Left cardiac atrium (tissue), 4 donors: ENCODE measurements at regions not wholly inside any gene's neighbourhood (a gene's known extent, or its start where the extent isn't known, plus 50 kb on each side); places are given as distances from the start of the nearest gene placed in this dataset.

Experiments
- ATAC-seq, 2 donors: fragments of 200-7000 bp; cut with Tn5 transposase; one replicate each; pipeline ENCODE4 v1.9.1; 2020; ENCODE audit warnings: mild to moderate bottlenecking in 2 of 2, moderate library complexity in 2 of 2
- DNase-seq: peaks from one replicate; pipeline ENCODE4 v3.0.0-alpha.2; 2020
- intact Hi-C, 2 donors: fragments of 100-400 bp; cut with DNase I; formaldehyde crosslinking; loops; one replicate each; pipeline versions ENCODE4 v1.14.1 to v1.15.1; 2022 to 2023
- donor health status: DM: no; HTN: yes; CAD: no.
- donor health status: DM: no; HTN: yes; CAD: no; lungs with severe emphysema.
- donor health status: DM: yes; HTN: yes; CAD: no.
- donor health status: Dilated cardiomyopathy.

DNA sequence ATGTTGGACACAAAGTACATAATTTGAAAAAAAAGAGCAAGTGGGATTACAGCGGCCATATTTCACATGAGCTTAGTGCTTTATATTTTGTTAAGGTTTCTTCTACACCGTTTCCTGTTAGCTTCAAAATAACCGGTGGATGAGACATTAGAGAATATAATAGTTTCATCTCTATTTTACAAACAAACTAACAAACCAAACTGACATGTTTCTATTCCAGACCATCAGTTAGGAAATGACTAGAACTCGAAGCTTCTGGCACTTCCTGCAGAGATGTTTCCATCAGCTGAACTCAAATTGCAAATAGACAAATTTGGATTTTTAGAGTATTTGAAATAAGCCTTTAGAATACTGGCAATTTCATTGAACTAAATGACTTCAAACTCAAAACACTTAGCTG is 86.5 kb downstream of the MTRR start:
- no peak for ATAC-seq

DNA sequence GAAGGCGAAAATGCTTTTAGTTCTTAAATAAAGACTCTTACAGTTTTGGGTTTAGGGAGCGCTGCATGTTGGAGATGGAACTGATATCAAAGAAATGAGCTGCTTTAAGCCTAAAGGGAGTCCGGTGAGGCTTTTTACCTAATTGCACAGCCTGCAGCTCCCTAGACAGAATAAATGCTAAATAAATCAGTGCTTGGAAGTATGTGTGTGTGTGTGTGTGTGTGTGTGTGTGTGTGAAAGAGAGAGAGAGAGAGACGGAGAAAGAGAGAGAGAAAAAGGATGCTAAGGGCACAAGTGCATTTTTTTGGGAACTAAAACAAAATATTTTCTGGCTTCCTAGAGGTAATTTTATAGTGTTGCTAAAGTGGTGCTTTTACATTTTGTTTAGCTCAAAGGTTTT is 88.4 kb downstream of the MTRR start:
- ATAC-seq (no peak), DNase-seq (no peak)
- intact Hi-C loops = no loop called here

More for the DNA sequence above, 86.5 kb downstream of the MTRR start:
- intact Hi-C loops = no loop called here
- DNase-seq = no peak

DNA sequence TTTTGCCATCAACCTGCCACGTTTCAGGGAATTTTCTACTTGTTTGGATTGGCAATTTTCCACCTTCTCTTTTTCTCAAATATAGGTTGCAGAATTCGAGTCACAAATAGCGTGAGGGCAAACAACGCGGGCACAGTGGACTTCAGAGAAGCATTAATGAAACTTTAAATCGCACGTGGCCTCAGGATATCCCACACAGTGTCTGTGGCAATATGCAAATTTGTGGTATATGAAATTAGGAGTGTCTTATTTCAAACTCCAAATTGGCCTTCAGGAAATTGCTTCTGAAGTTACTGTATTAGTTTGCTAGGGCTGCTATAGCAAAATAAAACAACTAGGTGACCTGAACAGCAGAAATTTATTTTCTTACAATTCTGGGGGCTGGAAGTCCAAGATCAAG is 91.2 kb downstream of the MTRR start:
- intact Hi-C loops = no loop called here
- DNase-seq (no peak), ATAC-seq (no peak)

DNA sequence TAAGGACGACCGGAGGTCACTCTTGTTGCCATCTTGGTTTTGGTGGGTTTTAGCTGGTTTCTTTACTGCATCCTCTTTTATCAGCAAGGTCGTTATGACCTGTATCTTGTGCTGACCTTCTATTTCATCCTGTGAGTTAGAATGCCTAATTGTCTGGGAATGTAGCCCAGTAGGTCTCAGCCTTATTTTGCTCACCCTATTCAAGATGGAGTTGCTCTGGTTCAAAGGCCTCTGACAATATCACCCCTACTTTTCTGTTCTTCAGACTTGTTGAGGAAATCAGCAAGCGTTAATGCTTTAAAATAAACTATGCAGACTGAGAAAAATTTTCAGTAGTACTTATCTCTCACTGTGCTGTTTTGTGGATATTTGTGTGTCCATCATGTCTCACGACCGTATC is 92.6 kb downstream of the MTRR start:
- intact Hi-C loops = no loop called here
- ATAC-seq (no peak), DNase-seq (no peak)

DNA sequence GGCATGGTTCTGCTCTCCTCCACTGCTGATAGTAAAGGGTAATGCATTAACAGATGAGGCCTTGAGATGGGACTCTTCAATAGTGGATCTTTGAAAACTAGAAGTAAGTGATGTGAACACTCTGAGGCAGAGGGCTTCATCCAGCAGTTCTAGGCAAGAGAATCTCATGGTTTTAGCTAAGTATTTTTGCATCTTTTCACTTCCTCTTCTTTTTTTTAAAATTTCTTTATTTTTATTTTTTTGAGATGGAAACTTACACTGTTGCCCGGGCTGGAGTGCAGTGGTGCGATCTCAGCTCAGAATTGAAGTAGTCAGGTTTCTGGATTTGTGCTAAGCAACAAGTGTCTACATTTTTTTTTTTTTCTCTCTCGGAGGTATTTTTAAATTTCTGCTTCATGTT is 101.9 kb downstream of the MTRR start:
- intact Hi-C loops = no loop called here
- ATAC-seq = no peak
- no peak for DNase-seq

DNA sequence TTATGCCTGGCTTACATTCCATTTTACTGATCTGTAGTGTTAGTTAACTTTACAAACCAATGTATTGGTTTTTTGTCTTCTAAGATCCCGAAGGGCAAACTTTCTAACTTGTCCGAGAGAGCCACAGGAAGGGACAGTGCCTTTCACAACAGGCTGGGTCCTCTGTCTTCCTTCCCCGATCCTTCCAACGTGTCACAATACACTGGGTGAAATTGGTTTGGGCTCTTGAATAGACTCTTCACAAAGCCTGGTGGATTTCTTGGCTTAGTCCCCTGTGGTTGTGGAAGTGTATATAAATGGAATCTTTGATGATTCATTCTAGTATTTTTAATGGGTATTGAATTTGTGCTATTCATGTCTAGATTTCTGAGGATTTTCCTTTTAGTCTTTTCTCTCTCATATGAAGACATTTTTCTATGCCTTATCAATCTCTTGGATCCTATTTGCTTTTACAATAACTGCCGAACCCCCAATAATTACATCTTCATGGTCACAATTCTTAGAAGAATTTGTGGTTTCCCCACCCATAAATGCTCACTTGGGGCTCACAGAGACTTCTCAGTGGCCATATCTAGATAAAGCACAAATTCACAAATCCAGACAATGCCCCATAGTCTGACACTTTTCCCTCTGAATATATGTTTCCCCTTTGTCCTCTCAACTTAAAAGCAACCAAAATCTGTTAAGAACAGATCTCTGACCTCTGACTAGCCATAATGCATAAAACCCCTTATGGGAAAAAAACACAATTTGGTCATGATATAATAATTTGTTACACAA is 107.7 kb downstream of the MTRR start:
- no peak for ATAC-seq
- intact Hi-C loops = no loop called here
- DNase-seq = no peak

DNA sequence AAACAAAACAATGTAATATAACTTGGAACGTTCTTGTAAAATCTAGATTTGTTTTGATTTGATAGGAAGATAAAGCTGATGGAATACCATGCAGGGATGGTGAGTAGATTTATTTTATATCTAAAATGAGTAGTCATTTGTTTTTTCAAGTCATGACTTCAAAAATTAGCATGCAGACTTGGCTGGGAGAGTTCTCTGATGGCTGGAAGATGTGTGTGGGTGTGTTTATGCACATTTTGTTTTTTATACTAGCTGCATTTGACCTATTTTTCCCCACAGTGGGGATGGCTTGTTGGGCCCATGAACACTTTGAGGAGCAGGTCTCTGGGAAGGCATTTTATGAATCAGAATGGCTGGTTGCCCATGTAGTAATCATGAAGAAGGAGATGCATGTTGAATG is 109.2 kb downstream of the MTRR start:
- intact Hi-C loops = no loop called here
- DNase-seq = no peak
- ATAC-seq = no peak

DNA sequence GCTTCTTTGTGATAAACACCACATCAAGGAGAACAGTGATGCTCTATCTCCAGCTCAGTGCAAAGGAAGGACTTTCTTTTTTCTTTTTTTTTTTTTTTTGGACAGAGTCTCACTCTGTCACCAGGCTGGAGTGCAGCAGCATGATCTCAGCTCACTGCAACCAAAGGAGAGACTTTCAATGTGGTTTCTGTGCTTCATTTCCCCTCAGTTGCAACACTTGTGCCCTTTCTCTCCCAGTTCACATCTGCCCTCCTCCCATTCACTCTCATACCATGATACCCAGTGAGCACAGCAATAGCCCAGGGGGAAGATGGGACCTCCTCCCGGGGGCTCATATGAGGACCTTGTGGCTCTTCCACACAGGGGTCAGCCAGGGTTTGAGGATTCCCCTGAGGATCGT is 110.0 kb downstream of the MTRR start:
- DNase-seq (no peak), ATAC-seq (no peak)
- intact Hi-C loops = no loop called here

DNA sequence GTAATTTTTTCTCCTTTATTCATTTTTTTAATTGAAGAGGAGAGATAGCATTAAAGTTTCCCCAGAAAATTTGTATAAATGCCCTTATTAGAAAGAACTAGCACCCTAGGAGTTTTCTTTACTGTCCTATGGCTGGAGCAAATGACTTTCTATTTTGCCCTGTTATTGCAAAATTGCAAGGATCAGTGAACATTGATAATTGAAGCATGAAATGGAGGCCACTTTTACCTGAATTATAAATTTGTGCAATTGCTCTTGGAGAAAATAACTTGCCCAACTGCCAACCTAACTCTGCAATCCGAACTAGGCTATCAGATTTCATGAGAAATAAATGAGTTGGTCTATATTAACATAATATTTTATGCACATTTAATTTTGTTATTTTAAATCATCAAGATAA is 111.9 kb downstream of the MTRR start:
- ATAC-seq = no peak
- DNase-seq = no peak
- intact Hi-C loops = no loop called here

DNA sequence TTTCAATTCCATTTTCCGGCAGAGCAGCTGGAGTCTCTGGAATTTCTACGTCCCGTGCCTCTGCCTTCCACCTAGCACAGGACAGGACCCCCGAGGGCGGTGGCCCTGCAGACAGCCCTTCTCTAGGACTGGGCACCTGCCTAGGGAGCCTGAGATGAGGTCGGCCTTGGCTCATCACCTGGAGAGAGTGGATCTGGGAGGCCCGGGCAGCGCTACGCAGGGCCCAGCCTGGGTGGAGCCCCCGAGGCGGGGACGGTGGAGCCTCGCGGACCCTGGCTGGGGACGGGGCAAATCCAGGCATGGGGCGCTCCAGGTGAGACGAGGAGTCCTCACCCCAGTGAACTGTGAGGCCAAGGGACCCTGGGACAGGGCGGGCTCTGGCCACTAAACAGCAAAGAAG is 114.5 kb downstream of the MTRR start:
- intact Hi-C loops = no loop called here
- ATAC-seq = no peak
- no peak for DNase-seq

DNA sequence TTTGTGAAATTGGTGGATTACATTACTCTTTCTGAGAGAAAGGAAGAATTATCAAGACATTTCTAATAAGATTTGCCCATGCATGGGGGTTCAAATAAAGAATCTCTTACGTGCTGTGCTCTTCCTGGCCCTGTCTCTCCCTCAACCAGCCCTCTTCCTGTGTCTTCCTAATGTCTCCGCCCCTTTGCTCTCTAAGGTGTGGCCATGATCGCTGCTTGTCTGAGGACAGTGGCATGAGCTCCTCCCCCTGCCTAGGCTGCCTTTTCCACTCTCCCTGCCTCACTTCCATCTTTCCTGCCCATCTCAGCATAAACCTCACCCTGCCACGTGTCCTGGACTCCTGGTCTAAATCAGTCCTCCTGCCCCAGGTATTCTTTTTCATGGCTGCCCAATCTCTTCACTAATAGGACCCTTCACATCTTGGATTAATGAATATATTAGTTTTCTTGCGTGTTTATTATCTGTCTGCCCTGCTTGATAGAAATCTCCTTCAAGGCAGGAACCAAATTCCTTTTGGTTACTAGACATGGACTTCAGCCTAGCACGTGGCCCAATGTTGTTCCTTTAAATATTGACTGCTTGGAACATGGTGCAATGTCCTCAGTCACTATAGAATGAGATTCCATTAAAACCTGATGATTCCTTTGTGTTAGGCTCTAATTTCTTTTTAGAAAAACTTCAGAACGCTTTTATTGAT is 122.3 kb downstream of the MTRR start:
- ATAC-seq (no peak), DNase-seq (no peak)
- intact Hi-C loops = no loop called here

DNA sequence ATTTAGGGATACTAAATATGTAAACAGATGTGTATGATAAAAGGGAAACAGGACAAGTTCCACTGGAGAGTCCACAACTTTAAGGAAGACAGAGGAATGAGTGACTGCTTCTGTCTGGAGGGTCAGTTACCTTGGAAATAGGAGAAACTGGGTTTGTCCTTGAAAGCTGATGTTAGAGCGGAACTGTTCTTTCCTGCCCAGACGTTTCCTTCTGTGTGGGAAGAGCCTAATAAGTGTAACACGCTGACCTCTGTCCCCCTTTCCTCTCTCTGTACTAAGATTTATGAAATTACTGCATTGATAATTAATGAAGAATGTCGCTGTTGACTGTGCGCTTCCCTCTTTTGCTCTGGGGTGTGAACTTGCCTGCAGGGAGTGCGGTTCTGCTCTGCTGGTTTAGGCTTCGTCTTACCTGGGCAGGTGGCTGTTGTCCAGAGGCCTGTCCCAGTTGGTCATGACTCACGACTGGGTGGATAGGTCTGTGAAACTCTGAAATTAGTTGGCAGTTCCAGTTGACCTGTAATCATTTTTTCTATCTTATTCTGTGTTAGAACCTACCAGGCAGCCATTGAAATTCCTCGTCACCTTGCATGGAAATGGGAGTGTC is 126.8 kb downstream of the MTRR start:
- no peak for ATAC-seq

DNA sequence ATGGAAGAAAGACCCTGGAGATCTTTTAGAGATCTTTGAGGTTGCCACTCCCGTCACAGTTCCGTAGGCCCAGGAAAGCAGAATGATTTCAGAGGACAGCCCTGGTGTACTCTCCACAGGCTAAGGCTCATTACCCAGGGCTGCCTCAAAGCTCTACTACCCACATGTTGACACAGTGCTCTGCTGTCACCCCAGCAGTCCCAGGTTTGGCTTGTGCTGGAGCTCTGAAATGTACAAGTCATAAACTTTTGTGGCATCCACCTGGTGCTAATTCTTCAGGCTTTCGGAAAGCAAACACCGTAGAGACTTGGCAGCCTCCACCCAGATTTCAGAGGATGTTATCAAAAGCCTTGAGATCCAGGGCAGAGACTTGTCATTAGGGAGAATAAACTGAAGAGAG is 136.5 kb downstream of the MTRR start:
- ATAC-seq (no peak), DNase-seq (no peak)
- intact Hi-C loops = no loop called here

More for the DNA sequence above, 126.8 kb downstream of the MTRR start:
- intact Hi-C loops = no loop called here
- no peak for DNase-seq

DNA sequence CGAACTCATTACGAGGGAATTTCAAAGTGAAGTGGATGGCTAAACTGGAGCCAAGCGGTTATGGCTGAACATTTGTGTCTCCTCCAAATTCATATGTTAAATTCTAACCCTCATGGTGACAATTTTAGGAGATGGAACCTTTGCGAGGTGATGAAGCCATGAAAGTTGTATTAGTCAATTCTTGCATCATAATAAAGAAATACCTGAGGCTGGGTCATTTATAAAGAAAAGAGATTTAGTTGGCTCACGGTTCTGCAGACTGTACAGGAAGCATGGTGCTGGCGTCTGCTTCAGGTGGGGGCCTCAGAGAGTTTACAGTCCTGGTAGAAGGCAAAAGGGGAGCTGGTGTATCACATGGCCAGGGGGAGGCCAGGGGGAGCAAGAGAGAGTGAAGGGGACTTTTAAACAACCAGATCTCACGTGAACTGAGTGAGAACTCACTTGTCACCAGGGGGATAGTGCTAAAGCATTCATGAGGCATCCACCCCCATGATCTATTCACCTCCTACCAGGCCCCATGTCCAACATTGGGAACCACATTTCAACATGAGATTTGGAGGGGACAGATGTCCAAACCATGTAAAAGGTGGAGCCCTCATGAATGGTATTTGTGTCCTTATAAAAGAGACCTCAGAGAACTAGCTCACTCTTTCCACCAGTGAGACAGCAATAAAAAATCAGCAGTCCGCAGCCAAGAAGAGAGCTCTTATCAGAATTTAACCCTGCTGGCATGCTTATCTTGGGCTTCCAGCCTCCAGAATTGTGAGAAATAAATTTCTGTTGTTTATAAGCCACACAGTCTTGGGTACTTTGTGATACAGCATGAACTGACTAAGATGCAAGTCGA is 143.4 kb downstream of the MTRR start:
- intact Hi-C loops = no loop called here
- no peak for DNase-seq
- no peak for ATAC-seq

DNA sequence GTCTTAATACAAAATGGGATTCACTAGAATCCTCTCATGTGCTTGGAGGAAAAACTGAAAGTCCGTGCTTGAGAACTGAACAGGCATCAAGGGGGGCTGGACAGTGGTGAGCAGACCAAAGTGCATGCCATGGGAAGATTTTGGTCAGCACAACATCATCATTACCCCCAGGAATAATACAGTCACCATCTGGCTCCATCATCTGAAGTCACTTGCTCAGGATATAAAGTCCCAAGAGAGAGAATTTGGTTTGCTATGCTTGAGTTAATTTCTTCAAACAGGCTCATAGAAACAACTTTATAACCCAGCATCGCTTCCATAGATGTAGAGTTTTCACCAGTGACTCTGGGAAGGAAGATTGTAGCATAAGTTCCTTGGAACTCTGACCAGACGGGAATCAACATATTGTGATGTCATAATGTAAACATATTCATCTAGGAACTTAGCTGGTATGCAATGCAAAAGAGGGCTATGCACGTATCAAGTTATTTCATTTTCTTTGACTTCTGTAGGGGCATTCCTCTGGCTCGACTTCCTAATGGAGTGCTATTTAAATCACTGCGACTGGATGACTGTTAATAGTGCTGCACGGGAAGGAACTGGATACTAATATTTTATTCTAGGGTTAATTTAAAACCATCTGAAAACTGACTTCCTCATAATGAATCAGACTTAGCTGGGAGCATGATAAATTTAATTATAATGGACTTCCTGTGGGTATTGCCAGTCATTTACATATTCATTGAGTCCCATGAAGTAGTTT is 145.2 kb downstream of the MTRR start:
- intact Hi-C loops = no loop called here
- ATAC-seq = no peak
- DNase-seq = no peak

DNA sequence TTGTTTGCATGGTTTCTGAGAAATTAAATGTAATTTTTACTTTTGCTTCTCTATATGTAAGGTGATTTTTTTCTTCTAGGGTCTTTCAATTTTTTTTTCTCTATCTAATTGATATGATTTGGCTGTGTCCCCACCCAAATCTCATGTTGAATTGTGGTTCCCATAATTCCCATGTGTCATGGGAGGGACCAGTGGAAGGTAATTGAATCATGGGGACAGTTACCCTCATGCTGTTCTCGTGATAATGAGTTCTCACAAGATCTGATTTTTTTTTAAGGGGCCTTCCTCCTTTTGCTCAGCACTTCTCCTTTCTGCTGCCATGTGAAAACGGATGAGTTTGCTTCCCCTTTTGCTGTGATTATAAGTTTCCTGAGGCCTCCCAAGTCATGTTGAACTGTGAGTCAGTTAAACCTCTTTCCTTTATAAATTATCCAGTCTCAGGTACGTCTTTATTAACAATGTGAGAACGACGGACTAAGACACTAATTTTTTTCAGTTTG is 150.8 kb downstream of the MTRR start:
- DNase-seq (no peak), ATAC-seq (no peak)
- intact Hi-C loops = no loop called here

DNA sequence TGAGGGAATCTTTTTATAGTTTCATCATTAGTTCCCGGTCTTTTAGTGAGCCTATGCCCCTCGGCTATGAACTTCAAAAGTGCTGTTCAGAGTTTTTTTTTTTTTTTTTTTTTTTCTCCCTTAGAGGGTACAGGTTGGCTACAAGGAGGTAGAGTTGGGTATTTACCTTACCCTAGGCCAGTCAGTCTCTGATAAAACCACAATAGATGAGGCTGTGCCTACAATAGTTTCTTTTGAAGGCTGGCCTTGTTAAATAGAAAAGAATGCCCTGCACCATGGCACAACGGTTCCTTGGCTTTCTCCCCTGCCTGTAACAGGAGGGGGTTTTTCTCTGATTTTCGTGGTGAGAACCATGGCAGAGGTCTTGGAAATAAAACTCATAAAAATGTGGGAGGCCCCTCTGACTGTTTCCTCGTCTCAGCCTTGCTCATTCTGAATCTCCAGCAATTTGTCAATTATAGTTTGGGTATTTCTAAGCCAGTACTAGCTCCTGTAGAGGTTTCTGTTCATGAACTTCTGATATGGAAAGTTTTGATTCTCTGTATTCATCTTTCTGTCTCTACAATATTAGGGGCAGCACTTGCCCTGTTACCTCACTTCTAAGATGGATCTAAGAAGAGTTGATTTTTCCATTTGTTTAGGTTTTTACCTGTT is 152.0 kb downstream of the MTRR start:
- ATAC-seq (no peak), DNase-seq (no peak)
- intact Hi-C loops = no loop called here

DNA sequence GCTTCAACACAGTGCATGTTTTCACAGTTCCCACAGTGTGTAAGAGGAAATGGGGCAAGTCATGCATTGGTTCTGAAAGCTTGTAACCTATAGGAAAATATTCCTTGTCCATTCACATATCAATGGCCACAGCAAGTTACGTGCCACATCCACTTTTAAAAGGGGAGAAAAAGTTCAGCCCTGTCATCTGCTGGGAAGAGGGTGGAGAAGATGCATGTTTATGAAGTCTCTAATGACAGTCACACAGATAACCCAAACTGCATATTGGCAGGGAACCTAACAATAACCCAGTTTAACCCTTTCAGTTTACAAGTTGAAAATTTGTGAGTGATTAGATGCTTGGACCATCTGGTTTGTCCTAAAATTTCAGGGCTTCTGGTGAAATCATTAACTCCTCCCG is 159.3 kb downstream of the MTRR start:
- DNase-seq = no peak
- intact Hi-C loops = no loop called here
- no peak for ATAC-seq
